Spleen (tissue), 11 donors: ENCODE measurements at regions not wholly inside any gene's neighbourhood (a gene's known extent, or its start where the extent isn't known, plus 50 kb on each side); places are given as distances from the start of the nearest gene placed in this dataset.

Source experiments
- DNase-seq: peaks from one replicate; pipeline ENCODE4 v3.0.0-alpha.2; 2020
- H3K27ac ChIP-seq, 8 donors: fragments of 200-600 bp; sonication (generic) in 7 of 8; 1 replicate in 4 of 8; 2 replicates in 4 of 8; pipeline versions ENCODE4 v1.5.0 to v1.8.0; 2016 to 2021; ENCODE audit warnings: inconsistent platforms in 4 of 8, mild to moderate bottlenecking in 4 of 8, moderate library complexity in 1 of 8
- H3K27me3 ChIP-seq, 7 donors: fragments of 200-600 bp; sonication (generic) in 6 of 7; replicated peaks in 1 of 7; 1 replicate in 4 of 7; 2 replicates in 3 of 7; pipeline versions ENCODE4 v1.5.0 to v1.8.0; 2016 to 2021; ENCODE audit warnings: inconsistent platforms in 3 of 7, mild to moderate bottlenecking in 1 of 7
- H3K36me3 ChIP-seq, 6 donors: fragments of 200-600 bp; sonication (generic) in 5 of 6; 1 replicate in 4 of 6; 2 replicates in 2 of 6; pipeline versions ENCODE4 v1.5.0 to v1.8.0; 2016 to 2021; ENCODE audit warnings: inconsistent platforms in 2 of 6
- H3K4me1 ChIP-seq, 6 donors: fragments of 200-600 bp; sonication (generic) in 5 of 6; 1 replicate in 3 of 6; 2 replicates in 3 of 6; pipeline versions ENCODE4 v1.5.0 to v1.8.0; 2016 to 2021; ENCODE audit warnings: inconsistent platforms in 3 of 6
- H3K4me3 ChIP-seq, 8 donors: fragments of 200-600 bp; sonication (generic) in 7 of 8; 1 replicate in 4 of 8; 2 replicates in 4 of 8; pipeline versions ENCODE4 v1.5.0 to v1.8.0; 2016 to 2021; ENCODE audit warnings: inconsistent platforms in 4 of 8, mild to moderate bottlenecking in 4 of 8, moderate library complexity in 2 of 8
- H3K9me3 ChIP-seq, 8 donors: fragments of 200-600 bp; sonication (generic) in 7 of 8; 1 replicate in 4 of 8; 2 replicates in 4 of 8; pipeline versions ENCODE4 v1.5.0 to v1.8.0; 2016 to 2021; ENCODE audit warnings: inconsistent platforms in 4 of 8
- CTCF ChIP-seq, 11 experiments: fragments of 200-600 bp in 7 of 11; fragments of 450-650 bp in 4 of 11; sonication (generic) in 4 of 11; IDR thresholded peaks in 8 of 11; conservative IDR thresholded peaks in 3 of 11; 1 replicate in 7 of 11; 2 replicates in 4 of 11; pipeline versions ENCODE4 v1.4.0 to v1.8.0; 2016 to 2021; ENCODE audit warnings: antibody characterized with exemption in 11 of 11, inconsistent platforms in 4 of 11, mild to moderate bottlenecking in 1 of 11
- POLR2A ChIP-seq, 3 donors: fragments of 450-650 bp; IDR thresholded peaks; one replicate each; pipeline ENCODE4 v1.5.1; 2017; ENCODE audit warnings: antibody characterized with exemption in 3 of 3, mild to moderate bottlenecking in 1 of 3
- POLR2AphosphoS5 ChIP-seq, 3 donors: sonication (generic); formaldehyde crosslinking; IDR thresholded peaks; one replicate each; pipeline ENCODE4 v1.5.1; 2017; ENCODE audit warnings: antibody characterized with exemption in 3 of 3
- WGBS, 5 donors: extraction: QIAGEN DNeasy Blood & Tissue Kit in 3 of 5; methylation state at CpG; one replicate each; pipeline versions ENCODE4 v1.1.5 to v1.1.7; 2013 to 2018; 5-methylcytosine and 5-hydroxymethylcytosine counted together
- intact Hi-C: fragments of 100-400 bp; cut with DNase I; formaldehyde crosslinking; loops from one replicate; pipeline ENCODE4 v1.15.0; 2023; ENCODE audit warnings: low total_unique reads
- donor health status: healthy with polysubstance abuse.
- donor health status: DM: no; HTN: no; CAD: no; lungs with moderate emphysema.
- donor health status: DM: no; HTN: no; CAD: no.
- donor health status: Bipolar disorder and iron deficiency.
- donor health status: healthy.
- donor health status: DM: no; HTN: no; CAD: no.
- donor health status: DM: yes; HTN: yes; CAD: no.

GRCh38 chr6:84344005-84344404 is 116.6 kb upstream of the CEP162 start:
- DNase-seq, result no peak
- H3K4me3 ChIP-seq, result no peak overlapping the region
- no peaks in the 10 kb centered on the region for H3K4me1 ChIP-seq
- H3K27me3 ChIP-seq, result no peaks in the 10 kb centered on the region
- H3K27ac ChIP-seq, result no peak overlapping the region
- intact Hi-C loops, result no loop called here
- TF ChIP-seq POLR2AphosphoS5 (IDR thresholded peaks at IDR 0.05) (no peak), POLR2A (IDR thresholded peaks at IDR 0.05) (no peak), CTCF (IDR thresholded peaks at IDR 0.05 in 8 of 11, conservative IDR thresholded peaks at IDR 0.05 in 3 of 11) (no peak)
- no peaks in the 10 kb centered on the region for H3K36me3 ChIP-seq
- WGBS, 5 donors, result 47 to 58% (median 55%) methylated on average over 3 of the region's 3 CpGs
- H3K9me3 ChIP-seq, result peaks cover 0 to 20% (median 2%) of the 10 kb centered on the region in 8 donors

- Histone ChIP-seq H3K27ac (no peak overlapping the region), H3K9me3 (peaks cover 0 to 46% (median 11%) of the 10 kb centered on the region in 8 donors), H3K27me3 (no peaks in the 10 kb centered on the region), H3K4me1 (no peaks in the 10 kb centered on the region), H3K36me3 (no peaks in the 10 kb centered on the region), H3K4me3 (no peak overlapping the region)
- DNase-seq, result no peak
- intact Hi-C loops, result no loop called here
- WGBS, 5 donors, result 79 to 88% (median 80%) methylated on average over 7 to 8 of the region's 8 CpGs
- no peak for TF ChIP-seq POLR2AphosphoS5 (IDR thresholded peaks at IDR 0.05)
- no peak for TF ChIP-seq CTCF (IDR thresholded peaks at IDR 0.05 in 8 of 11, conservative IDR thresholded peaks at IDR 0.05 in 3 of 11)
- TF ChIP-seq POLR2A (IDR thresholded peaks at IDR 0.05), result no peak
Measured at GRCh38 chr6:84340422-84340821, 113.0 kb upstream of the CEP162 start.

- WGBS, 5 donors, result 56 to 75% (median 63%) methylated on average over 5 of the region's 5 CpGs
- Histone ChIP-seq H3K27me3 (no peaks in the 10 kb centered on the region), H3K4me3 (no peak overlapping the region), H3K4me1 (no peaks in the 10 kb centered on the region), H3K36me3 (no peaks in the 10 kb centered on the region), H3K27ac (no peak overlapping the region), H3K9me3 (peaks cover 0 to 27% (median 9%) of the 10 kb centered on the region in 8 donors)
- TF ChIP-seq POLR2A (IDR thresholded peaks at IDR 0.05), result no peak
- no peak for TF ChIP-seq POLR2AphosphoS5 (IDR thresholded peaks at IDR 0.05)
- no peak for TF ChIP-seq CTCF (IDR thresholded peaks at IDR 0.05 in 8 of 11, conservative IDR thresholded peaks at IDR 0.05 in 3 of 11)
- DNase-seq, result no peak
- intact Hi-C loops, result no loop called here
Measured at GRCh38 chr6:84333842-84334241, 106.4 kb upstream of the CEP162 start.

- Histone ChIP-seq H3K9me3 (peaks cover 0 to 19% (median 9%) of the 10 kb centered on the region in 8 donors), H3K4me1 (no peaks in the 10 kb centered on the region), H3K27ac (no peak overlapping the region), H3K36me3 (no peaks in the 10 kb centered on the region), H3K27me3 (no peaks in the 10 kb centered on the region), H3K4me3 (no peak overlapping the region)
- TF ChIP-seq POLR2AphosphoS5 (IDR thresholded peaks at IDR 0.05) (no peak), POLR2A (IDR thresholded peaks at IDR 0.05) (no peak), CTCF (IDR thresholded peaks at IDR 0.05 in 8 of 11, conservative IDR thresholded peaks at IDR 0.05 in 3 of 11) (no peak)
- DNase-seq, result no peak
- intact Hi-C loops, result no loop called here
- WGBS, 5 donors, result 50 to 89% (median 81%) methylated on average over 3 of the region's 3 CpGs
Measured at GRCh38 chr6:84332139-84333034, 104.9 kb upstream of the CEP162 start.
